Fibroblast of lung (primary cell): ENCODE measurements at regions not wholly inside any gene's neighbourhood (a gene's known extent, or its start where the extent isn't known, plus 50 kb on each side); places are given as distances from the start of the nearest gene placed in this dataset.

Source experiments
- DNase-seq, 2 donors: peaks; one replicate each; pipeline versions ENCODE4 v3.0.0 to v3.0.0-alpha.2; 2010; ENCODE audit warnings: low read depth in 2 of 2
- H2AFZ ChIP-seq: 2 replicates; pipeline ENCODE4 v1.5.1; 2012; ENCODE audit warnings: low read length, control low read depth, inconsistent platforms
- H3K27ac ChIP-seq: 2 replicates; pipeline ENCODE4 v1.5.1; 2011; ENCODE audit warnings: low read length, control low read depth; ENCODE audit not compliant: insufficient read depth
- H3K27me3 ChIP-seq: 2 replicates; pipeline ENCODE4 v1.5.1; 2011; ENCODE audit warnings: mild to moderate bottlenecking, low read length; ENCODE audit not compliant: control insufficient read depth, insufficient read depth
- H3K36me3 ChIP-seq: 2 replicates; pipeline ENCODE4 v1.5.1; 2011; ENCODE audit warnings: low read length; ENCODE audit not compliant: control insufficient read depth, insufficient read depth
- H3K4me1 ChIP-seq: 2 replicates; pipeline ENCODE4 v1.5.1; 2011; ENCODE audit warnings: low read length; ENCODE audit not compliant: control insufficient read depth, insufficient read depth; ENCODE audit errors: extremely low read depth
- H3K4me2 ChIP-seq: 2 replicates; pipeline ENCODE4 v1.5.1; 2011; ENCODE audit warnings: low read length, control low read depth; ENCODE audit not compliant: insufficient read depth; ENCODE audit errors: extremely low read depth
- H3K4me3 ChIP-seq, 4 experiments: fragments of 200-600 bp in 1 of 4; sonication (generic) in 1 of 4; replicated peaks in 1 of 4; 2 replicates each; pipeline ENCODE4 v1.5.1; 2011 to 2016; ENCODE audit warnings: low read length in 4 of 4, low read depth in 3 of 4, mild to moderate bottlenecking in 3 of 4, control low read depth in 2 of 4, inconsistent platforms in 1 of 4, mixed read lengths in 1 of 4; ENCODE audit not compliant: insufficient read depth in 1 of 4; ENCODE audit errors: control extremely low read depth in 1 of 4
- H3K79me2 ChIP-seq: 2 replicates; pipeline ENCODE4 v1.5.1; 2012; ENCODE audit warnings: mild to moderate bottlenecking, low read length, inconsistent platforms; ENCODE audit not compliant: control insufficient read depth, insufficient read depth
- H3K9ac ChIP-seq: 2 replicates; pipeline ENCODE4 v1.5.1; 2011; ENCODE audit warnings: mild to moderate bottlenecking, low read length, control low read depth; ENCODE audit not compliant: insufficient read depth
- H3K9me3 ChIP-seq: 2 replicates; pipeline ENCODE4 v1.5.1; 2012; ENCODE audit warnings: low read depth, low read length; ENCODE audit not compliant: control insufficient read depth, insufficient read depth
- H4K20me1 ChIP-seq: 2 replicates; pipeline ENCODE4 v1.5.1; 2011; ENCODE audit warnings: low read length; ENCODE audit not compliant: control insufficient read depth, insufficient read depth; ENCODE audit errors: extremely low read depth
- EZH2 ChIP-seq: IDR thresholded peaks from 2 replicates; pipeline ENCODE4 v1.5.1; 2012; ENCODE audit warnings: low read length, control low read depth, mild to moderate bottlenecking; ENCODE audit errors: missing control alignments
- TF ChIP-seq, protein P1 (sequence below), 2 donors: IDR thresholded peaks in 1 of 2; conservative IDR thresholded peaks in 1 of 2; 1 replicate in 1 of 2; 2 replicates in 1 of 2; pipeline ENCODE4 v1.5.1; 2011 to 2012; ENCODE audit warnings: low read length in 2 of 2, control low read depth in 1 of 2, inconsistent platforms in 1 of 2, low read depth in 1 of 2, mild to moderate bottlenecking in 1 of 2

DNA sequence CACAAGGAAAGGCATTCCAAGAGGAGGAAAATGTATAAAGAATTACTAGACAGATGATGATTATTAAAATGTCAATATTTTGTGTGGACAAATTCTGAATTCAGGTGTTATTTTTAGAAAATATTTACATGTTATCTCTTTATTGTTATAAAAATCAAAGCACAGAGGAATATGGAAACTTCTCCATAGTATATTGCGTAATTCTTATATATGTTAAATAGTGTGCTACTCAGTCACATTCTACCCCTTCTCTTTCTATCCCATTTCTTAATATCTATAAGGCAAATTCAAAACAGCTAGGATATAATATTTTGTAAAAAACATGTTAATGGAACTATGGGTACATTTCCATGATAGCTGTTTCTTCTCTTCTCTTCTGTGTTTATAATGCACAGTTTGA, 546.8 kb upstream of the FTMT start:
- H3K4me1 ChIP-seq = no peaks in the 10 kb centered on the region
- no peak overlapping the region for H3K4me3 ChIP-seq
- no peak for DNase-seq
- H3K27ac ChIP-seq = no peak overlapping the region
- no peaks in the 10 kb centered on the region for H3K27me3 ChIP-seq
- no peaks in the 10 kb centered on the region for H3K36me3 ChIP-seq
- H3K4me2 ChIP-seq = no peak overlapping the region
- TF ChIP-seq EZH2 = no peak
- TF ChIP-seq, protein P1, sequence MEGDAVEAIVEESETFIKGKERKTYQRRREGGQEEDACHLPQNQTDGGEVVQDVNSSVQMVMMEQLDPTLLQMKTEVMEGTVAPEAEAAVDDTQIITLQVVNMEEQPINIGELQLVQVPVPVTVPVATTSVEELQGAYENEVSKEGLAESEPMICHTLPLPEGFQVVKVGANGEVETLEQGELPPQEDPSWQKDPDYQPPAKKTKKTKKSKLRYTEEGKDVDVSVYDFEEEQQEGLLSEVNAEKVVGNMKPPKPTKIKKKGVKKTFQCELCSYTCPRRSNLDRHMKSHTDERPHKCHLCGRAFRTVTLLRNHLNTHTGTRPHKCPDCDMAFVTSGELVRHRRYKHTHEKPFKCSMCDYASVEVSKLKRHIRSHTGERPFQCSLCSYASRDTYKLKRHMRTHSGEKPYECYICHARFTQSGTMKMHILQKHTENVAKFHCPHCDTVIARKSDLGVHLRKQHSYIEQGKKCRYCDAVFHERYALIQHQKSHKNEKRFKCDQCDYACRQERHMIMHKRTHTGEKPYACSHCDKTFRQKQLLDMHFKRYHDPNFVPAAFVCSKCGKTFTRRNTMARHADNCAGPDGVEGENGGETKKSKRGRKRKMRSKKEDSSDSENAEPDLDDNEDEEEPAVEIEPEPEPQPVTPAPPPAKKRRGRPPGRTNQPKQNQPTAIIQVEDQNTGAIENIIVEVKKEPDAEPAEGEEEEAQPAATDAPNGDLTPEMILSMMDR (conservative IDR thresholded peaks at IDR 0.05 in 1 of 2, IDR thresholded peaks at IDR 0.05 in 1 of 2; ENCODE audit: low read depth in 1 of 2, low read length in 2 of 2) = no peak
- H3K9me3 ChIP-seq = no peaks in the 10 kb centered on the region
- H3K9ac ChIP-seq = no peak overlapping the region
- no peaks in the 10 kb centered on the region for H4K20me1 ChIP-seq
- H2AFZ ChIP-seq = no peak overlapping the region
- H3K79me2 ChIP-seq = no peaks in the 10 kb centered on the region

DNA sequence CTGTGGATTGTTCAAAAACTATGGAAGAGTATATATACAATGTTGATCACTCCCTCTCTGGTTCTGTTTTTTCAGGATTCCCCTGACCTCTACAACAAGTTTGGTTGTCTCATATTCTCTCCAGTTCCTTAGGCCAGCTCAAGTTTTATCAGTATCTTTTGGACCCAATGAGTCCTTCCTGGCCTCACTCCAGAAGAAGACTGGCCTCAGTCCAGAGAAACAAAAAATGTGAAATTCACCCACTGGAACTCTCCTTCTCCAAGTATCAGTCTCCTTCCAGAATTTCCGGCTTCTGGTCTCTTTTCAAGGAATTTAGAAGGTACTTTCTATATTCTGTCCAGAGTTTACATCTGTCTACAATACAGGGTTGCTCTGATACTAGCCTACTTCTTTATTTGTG, 537.8 kb upstream of the FTMT start:
- H3K79me2 ChIP-seq = no peaks in the 10 kb centered on the region
- no peaks in the 10 kb centered on the region for H3K9me3 ChIP-seq
- no peaks in the 10 kb centered on the region for H4K20me1 ChIP-seq
- no peak overlapping the region for H3K27ac ChIP-seq
- H3K4me1 ChIP-seq = no peaks in the 10 kb centered on the region
- H3K9ac ChIP-seq = no peak overlapping the region
- DNase-seq = no peak
- TF ChIP-seq, protein P1 (conservative IDR thresholded peaks at IDR 0.05 in 1 of 2, IDR thresholded peaks at IDR 0.05 in 1 of 2; ENCODE audit: low read depth in 1 of 2, low read length in 2 of 2) = no peak
- TF ChIP-seq EZH2 = no peak
- H3K4me2 ChIP-seq = no peak overlapping the region
- no peaks in the 10 kb centered on the region for H3K36me3 ChIP-seq
- H2AFZ ChIP-seq = no peak overlapping the region
- H3K27me3 ChIP-seq = no peaks in the 10 kb centered on the region
- H3K4me3 ChIP-seq = no peak overlapping the region

DNA sequence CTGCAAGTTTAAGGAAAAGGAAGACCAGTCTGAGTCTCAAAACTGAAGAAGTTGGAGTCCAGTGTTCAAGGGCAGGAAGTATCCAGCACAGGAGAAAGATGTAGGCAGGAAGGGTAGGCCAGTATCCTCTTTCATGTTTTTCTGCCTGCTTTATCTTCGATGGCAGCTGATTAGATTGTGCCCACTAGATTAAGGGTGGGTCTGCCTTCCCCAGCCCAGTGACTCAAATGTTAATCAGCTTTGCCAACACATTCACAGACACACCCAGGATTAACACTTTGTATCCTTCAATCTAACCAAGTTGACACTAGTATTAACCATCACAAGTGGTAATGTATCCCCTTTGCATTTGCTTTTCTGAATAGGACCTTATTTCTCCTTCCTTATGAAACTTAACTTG, 535.9 kb upstream of the FTMT start:
- Histone ChIP-seq H3K27ac (no peak overlapping the region), H3K27me3 (no peaks in the 10 kb centered on the region), H3K4me1 (no peaks in the 10 kb centered on the region), H3K79me2 (no peaks in the 10 kb centered on the region), H3K4me3 (no peak overlapping the region), H3K9me3 (no peaks in the 10 kb centered on the region), H4K20me1 (no peaks in the 10 kb centered on the region), H2AFZ (no peak overlapping the region), H3K4me2 (no peak overlapping the region), H3K36me3 (no peaks in the 10 kb centered on the region), H3K9ac (no peak overlapping the region)
- DNase-seq = no peak
- TF ChIP-seq, protein P1 (conservative IDR thresholded peaks at IDR 0.05 in 1 of 2, IDR thresholded peaks at IDR 0.05 in 1 of 2; ENCODE audit: low read depth in 1 of 2, low read length in 2 of 2) = no peak
- no peak for TF ChIP-seq EZH2
